Choroid plexus epithelial cell (primary cell): ENCODE measurements at regions not wholly inside any gene's neighbourhood (a gene's known extent, or its start where the extent isn't known, plus 50 kb on each side); places are given as distances from the start of the nearest gene placed in this dataset.

Experiments used
- DNase-seq: peaks from one replicate; pipeline ENCODE4 v3.0.0-alpha.2; 2010; ENCODE audit warnings: low read depth
- H3K4me3 ChIP-seq: 2 replicates; pipeline ENCODE4 v1.5.1; 2011; ENCODE audit warnings: low read depth, mild to moderate bottlenecking, control low read depth, low read length, moderate library complexity
- CTCF ChIP-seq: conservative IDR thresholded peaks from 2 replicates; pipeline ENCODE4 v1.5.1; 2011; ENCODE audit warnings: low read depth, mild to moderate bottlenecking, control low read depth, inconsistent platforms, low read length, moderate library complexity

- no peak for DNase-seq
- no peak overlapping the region for H3K4me3 ChIP-seq
- TF ChIP-seq CTCF: no peak
Measured at GRCh38 chr3:31275583-31275982, 257.1 kb upstream of the STT3B start.

- TF ChIP-seq CTCF: no peak
- DNase-seq: no peak
- no peak overlapping the region for H3K4me3 ChIP-seq
Measured at GRCh38 chr3:31277582-31277981, 255.1 kb upstream of the STT3B start.

GRCh38 chr3:31278532-31278931 is 254.2 kb upstream of the STT3B start:
- no peak for TF ChIP-seq CTCF
- no peak overlapping the region for H3K4me3 ChIP-seq
- DNase-seq: no peak

- DNase-seq: no peak
- no peak overlapping the region for H3K4me3 ChIP-seq
- no peak for TF ChIP-seq CTCF
Measured at GRCh38 chr3:31284776-31285175, 247.9 kb upstream of the STT3B start.

- TF ChIP-seq CTCF: no peak
- no peak overlapping the region for H3K4me3 ChIP-seq
- no peak for DNase-seq
Measured at GRCh38 chr3:31285833-31286486, 246.8 kb upstream of the STT3B start.

- TF ChIP-seq CTCF: no peak
- DNase-seq: no peak
- no peak overlapping the region for H3K4me3 ChIP-seq
Measured at GRCh38 chr3:31288224-31288623, 244.5 kb upstream of the STT3B start.

- no peak overlapping the region for H3K4me3 ChIP-seq
- peak; percentile 82 for DNase-seq
- peak; percentile 5 for TF ChIP-seq CTCF
Measured at GRCh38 chr3:31288641-31289100, 244.1 kb upstream of the STT3B start.
